Lower leg skin (tissue), 3 donors: ENCODE measurements at regions not wholly inside any gene's neighbourhood (a gene's known extent, or its start where the extent isn't known, plus 50 kb on each side); places are given as distances from the start of the nearest gene placed in this dataset.

Experiments used
- POLR2A ChIP-seq, 2 donors: fragments of 450-650 bp; IDR thresholded peaks; one replicate each; pipeline ENCODE4 v1.6.1; 2016 to 2017; ENCODE audit warnings: antibody characterized with exemption in 2 of 2, mild to moderate bottlenecking in 1 of 2, moderate library complexity in 1 of 2
- TF ChIP-seq, protein P1 (sequence below), 3 donors: fragments of 450-650 bp; IDR thresholded peaks; one replicate each; pipeline ENCODE4 v1.5.1; 2016; ENCODE audit warnings: antibody characterized with exemption in 3 of 3, mild to moderate bottlenecking in 3 of 3, moderate library complexity in 2 of 3

DNA sequence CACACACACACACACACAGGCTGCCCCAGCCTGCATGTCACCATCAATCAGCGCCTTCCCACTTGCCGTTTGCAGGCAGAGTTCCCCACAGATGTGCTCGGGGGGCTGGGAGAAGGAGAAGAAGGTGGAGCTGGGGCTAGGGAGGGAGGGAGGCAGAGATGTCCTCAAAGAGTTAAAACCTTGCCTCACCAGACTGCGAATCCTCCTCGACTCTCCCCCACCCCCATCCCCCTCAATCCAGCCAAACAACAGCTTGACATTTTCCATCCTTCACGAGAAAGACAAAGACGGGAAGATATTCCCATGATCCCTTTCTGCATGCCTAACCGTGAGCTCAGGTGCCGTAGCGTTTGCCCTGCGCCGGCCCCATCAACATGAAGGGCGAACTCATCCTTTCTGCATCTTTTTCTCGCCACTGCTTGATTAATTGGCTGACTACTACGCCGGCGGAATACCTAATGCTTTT is 365.5 kb downstream of the MIAT start:
- TF ChIP-seq POLR2A (IDR thresholded peaks at IDR 0.05): no peak
- TF ChIP-seq, protein P1, sequence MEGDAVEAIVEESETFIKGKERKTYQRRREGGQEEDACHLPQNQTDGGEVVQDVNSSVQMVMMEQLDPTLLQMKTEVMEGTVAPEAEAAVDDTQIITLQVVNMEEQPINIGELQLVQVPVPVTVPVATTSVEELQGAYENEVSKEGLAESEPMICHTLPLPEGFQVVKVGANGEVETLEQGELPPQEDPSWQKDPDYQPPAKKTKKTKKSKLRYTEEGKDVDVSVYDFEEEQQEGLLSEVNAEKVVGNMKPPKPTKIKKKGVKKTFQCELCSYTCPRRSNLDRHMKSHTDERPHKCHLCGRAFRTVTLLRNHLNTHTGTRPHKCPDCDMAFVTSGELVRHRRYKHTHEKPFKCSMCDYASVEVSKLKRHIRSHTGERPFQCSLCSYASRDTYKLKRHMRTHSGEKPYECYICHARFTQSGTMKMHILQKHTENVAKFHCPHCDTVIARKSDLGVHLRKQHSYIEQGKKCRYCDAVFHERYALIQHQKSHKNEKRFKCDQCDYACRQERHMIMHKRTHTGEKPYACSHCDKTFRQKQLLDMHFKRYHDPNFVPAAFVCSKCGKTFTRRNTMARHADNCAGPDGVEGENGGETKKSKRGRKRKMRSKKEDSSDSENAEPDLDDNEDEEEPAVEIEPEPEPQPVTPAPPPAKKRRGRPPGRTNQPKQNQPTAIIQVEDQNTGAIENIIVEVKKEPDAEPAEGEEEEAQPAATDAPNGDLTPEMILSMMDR (IDR thresholded peaks at IDR 0.05): no peak
